ENCODE measurements at regions not wholly inside any gene's neighbourhood (a gene's known extent, or its start where the extent isn't known, plus 50 kb on each side); places are given as distances from the start of the nearest gene placed in this dataset.

DNA sequence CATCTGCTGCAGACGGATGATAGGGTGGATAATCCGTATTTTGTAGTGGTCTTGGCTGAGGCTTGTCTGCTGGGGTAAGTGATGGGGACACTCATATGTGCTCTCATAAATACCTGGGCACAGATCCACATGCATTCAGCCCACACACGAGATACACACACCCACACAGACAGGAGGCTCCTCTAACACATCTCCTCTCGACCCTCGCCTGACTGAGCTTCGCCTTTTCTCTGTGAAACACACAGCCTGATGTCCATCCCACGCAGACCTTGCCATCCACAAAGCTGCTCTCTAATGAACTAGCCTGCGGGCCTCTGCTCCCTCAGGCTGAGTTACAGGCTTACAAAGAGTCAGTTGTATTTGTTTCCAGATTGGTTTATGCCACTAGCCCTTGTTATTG is 96.3 kb upstream of the CSF3R start:
- no peak for DNase-seq (ENCODE audit: low spot score)

DNA sequence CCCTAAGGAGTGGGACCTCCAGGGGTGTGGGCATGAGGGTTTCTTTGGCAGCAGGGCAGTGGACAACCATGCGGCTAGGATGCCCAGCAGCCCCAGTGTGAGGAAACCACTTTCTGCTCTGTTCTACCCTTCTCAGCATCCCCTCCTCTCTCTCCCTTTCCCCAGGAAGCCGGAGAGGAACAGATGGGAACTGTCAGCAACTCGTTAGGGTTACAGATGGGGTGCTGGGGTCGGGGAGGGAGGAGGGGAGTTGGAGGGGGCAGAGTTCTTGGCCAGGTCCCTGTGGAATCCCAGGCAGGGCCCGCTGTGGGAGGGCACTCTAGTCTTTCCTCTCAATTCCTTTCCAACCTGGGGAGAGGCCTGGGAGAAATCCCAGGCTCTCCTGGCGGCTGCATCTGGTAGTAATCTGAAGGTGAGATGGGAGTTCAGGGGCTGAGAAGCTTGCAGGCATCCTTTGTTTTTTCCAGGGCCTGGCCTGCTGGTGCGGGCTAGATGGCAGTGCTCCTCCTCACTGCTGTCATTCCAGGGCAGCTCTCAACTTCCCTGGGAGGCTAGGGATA is 93.9 kb upstream of the CSF3R start:
- no peak for DNase-seq (ENCODE audit: low spot score)

DNA sequence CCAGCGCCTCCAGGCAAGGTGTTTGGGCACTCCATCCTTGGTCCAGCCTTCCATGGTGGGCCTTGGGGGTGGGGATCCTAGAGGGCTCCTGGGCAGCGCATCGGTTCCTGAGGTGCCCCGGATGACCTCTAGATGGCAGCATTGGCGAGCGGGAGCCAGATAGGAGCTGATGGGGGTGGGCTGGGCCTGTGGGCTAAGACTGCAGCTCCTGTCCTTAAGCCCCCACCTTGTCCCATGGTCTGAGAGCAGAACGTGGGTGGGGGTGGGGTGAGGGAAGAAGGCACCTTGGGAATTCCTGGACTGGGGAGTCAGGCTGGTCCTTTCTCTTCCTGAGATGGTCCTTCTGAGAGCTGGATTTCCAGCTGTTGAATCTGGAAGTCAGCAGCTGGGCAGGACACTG is 93.4 kb upstream of the CSF3R start:
- peak; percentile 44 for DNase-seq (ENCODE audit: low spot score)

- DNase-seq (ENCODE audit: low spot score) = no peak
Observed at GRCh38 chr1:36573445-36573844, 90.7 kb upstream of the CSF3R start.

DNA sequence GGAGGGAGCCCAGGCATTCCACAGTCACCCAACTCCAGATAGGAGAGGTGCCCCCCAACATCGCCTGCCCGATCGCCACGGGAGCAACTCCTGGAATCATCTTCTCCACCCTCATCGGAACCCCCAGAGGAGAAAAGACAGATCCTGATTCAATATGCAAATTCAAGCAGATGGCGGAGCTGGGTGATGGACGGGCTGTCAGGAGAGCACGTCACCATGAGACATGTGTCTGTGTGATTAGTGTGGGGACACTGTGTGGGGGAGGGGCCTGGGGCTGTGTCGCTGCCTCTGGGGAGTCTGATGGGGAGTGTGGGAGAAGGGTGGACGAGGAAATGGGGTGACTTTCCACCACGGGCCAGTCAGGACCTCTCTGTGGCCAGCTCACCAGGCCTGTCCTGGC is 90.2 kb upstream of the CSF3R start:
- no peak for DNase-seq (ENCODE audit: low spot score)

GRCh38 chr1:36572142-36572715 is 89.5 kb upstream of the CSF3R start:
- no peak for DNase-seq (ENCODE audit: low spot score)

DNA sequence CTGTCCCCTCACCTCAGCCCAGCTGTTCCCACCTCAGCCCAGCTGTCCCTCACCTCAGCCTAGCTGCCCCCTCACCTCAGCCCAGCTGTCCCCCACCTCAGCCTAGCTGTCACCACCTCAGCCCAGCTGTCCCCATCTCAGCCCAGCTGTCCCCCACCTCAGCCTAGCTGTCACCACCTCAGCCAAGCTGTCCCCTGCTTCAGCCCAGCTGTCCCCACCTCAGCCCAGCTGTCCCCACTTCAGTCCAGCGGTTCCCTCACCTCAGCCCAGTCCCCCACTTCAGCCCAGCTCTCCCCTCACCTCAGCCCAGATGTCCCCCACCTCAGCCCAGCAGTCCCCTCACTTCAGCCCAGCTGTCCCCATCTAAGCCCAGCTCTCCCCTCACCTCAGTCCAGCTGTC is 88.4 kb upstream of the CSF3R start:
- no peak for DNase-seq (ENCODE audit: low spot score)

GRCh38 chr1:36570478-36571060 is 87.9 kb upstream of the CSF3R start:
- DNase-seq (ENCODE audit: low spot score) = no peak

DNA sequence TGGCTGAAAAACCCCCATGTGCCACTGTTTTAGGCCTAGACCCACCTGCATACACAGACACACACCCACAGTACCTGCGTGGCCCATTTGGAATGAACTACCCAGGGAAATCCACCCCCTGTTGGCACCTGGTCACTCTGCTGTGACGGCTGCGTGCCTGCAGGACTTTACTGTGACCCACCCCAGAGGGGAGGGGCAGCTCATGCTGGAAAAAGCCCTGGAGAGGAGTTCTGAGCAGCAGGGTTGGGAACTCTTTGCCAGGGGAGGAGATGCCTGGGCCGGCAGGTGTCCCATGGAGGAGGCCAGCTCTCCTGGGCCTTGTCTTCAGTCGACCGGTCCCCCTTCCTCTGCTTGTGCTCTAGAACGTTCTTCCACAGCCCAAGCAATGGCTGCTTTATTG is 87.3 kb upstream of the CSF3R start:
- no peak for DNase-seq (ENCODE audit: low spot score)

DNA sequence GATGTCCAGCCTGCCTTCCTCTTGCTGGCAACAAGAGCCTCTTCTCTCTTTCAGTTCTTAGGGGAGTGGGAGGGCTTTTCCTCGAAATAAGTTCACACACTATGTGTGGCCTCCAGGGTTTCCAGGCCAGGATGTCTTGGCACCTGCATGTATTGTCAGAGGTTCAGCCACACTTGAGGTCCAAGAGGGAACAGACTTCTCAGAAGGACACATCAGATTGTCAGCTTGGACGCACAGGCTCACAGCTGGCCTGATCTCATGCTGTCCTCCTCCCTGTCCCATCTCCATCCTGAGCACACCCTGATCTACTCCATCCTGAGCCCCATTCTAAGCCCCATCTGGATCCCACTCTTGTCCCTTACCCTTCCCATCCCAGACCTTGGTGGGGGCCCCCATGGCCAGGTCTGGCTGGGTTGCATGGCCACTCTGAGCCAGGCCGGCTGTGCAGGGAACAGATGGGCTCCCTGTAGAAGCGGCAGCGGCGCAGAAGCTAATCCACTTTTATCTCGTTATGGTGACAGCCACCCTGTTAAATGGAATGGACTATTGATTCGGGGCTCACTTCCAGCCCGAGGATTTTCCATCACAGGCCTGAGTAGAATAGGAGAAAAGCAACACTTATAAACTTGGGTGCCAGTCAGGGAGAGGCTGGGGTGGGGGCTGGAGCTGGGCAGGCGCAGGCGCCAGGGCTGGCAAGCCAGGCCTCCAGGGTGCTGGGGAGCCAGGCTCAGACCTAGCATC is 85.1 kb upstream of the CSF3R start:
- no peak for DNase-seq (ENCODE audit: low spot score)

DNA sequence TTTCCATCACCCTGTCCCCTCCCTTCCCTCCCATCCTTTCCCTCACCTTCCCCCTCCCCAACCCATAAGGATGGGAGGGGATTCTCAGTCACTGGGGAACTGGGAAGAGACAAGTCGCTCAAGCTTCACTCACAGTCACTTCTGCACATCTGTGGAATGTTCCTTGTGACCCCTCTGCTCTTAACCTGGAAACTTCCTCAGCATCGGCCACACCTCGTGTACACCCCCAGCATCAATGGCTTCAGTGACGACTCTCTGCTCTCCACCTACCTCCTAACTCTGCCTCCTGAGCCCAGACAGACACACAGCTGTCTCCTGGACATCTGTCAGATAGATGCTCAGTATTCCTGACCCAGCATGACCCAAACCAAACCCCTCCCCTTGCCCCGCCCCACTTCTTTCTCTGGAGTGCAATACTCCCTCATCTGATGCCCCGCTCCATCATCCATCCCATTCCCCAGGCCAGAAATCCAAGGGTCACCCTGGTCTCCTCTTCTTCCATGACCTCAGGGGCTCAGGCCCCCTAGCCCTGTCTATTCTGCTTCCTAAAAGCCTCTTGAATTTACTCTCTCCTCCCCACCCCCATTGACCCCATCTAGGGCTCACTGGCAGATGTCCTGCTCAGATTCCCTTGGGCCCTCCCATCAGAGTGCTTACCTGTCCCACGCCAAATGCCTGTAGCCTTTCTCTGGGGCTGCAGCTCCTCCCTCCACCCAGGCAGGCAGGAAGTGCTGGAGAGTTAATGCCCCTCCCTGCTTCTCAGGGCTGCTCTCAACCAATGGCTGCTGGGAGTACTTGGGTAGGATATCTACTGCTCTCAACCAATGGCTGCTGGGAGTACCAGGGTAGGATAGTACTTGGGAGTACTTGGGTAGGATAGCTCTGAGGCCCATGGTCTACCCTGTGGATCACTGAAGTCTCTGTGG is 83.1 kb upstream of the CSF3R start:
- no peak for DNase-seq (ENCODE audit: low spot score)

GRCh38 chr1:36562181-36562685 is 79.5 kb upstream of the CSF3R start:
- no peak for DNase-seq (ENCODE audit: low spot score)

DNA sequence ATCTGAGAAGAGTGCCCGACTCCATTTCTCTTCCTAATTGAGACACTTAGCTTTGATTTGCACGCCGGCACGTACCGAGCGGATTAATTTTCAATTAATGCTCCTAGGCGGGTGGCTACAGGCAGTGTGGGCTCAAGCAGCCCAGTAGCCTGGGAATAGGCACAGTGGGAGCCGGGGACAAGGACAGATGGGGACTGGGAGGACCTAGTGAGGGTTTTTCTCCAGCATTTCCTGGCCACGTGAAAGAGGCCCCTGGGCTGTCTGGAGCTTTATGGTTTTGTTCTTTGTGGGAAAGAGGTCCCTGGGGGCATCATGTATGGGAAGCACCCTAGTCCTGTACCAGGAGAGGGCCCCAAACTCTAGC is 78.6 kb upstream of the CSF3R start:
- no peak for DNase-seq (ENCODE audit: low spot score)

DNA sequence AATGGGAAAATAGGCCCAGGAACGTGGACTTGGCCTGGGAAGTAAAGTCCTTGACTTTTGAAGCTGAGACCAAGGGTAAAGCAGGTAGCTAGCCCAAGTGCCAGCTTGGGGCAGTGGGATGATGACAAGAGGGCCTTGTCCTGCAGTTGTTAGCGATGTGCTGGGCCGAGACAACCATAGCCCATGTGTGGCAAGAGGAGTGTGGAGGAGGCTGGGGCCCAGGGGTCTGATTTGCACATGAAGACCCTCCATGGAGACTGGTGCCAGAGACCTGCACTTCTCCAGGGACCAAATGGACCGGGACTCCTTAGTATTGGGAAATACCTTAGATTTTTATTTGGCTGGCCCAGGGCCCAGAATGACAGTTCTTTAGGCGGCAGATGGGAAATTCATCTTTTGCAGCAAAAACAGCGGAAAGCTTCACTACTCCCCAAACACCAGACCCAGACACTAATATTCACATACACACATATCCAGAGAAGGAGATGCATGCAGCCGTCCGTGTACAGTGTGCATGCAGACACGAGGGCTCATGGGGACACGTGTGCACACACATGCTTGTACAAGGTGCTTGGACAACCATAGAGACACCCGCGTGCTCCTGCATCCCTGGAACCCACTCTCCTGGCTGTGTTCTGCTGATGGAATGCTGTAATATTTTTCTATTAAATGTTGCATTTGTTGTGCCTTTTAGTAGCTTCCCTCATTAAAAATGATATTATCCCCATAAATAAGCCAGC is 78.1 kb upstream of the CSF3R start:
- no peak for DNase-seq (ENCODE audit: low spot score)

DNA sequence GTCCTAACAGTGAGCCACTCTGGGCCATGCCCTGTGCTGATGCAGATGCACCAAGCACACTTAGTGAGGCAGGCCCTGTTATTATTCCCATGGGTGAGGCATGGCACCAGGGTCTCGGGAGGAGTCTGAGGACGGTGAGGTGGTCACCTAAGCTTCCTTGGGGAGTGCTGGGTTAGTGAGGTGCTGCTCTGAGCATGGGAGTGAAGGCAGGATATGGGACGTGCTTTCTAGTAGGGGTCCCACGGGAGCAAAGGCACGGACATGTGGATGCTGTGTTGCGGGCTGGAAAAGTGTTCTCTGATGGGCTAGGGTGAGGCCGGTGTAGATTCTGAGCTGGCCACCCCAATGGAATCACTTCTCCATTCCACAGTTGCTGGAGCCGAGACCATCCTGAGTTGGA is 77.5 kb upstream of the CSF3R start:
- no peak for DNase-seq (ENCODE audit: low spot score)

DNA sequence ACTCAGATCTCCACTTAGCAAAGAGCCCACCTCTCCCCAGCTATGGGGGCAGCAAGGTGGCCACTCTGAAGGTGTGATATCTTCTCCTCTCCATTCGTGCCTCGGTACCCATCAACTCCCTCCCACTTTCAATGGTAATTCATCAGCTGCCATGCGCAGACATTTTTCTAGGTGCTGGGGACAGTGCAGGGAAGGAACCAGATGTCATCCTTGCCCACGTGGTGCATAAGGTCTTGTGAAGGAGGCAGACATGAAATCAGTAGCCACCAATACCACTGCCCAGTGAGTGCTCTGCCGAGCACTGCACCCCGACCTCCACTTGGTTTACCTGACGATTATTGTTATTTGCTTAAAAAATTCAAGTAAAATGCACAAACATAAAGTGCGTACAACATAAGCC is 76.3 kb upstream of the CSF3R start:
- no peak for DNase-seq (ENCODE audit: low spot score)

- DNase-seq (ENCODE audit: low spot score) = no peak
Observed at GRCh38 chr1:36557041-36558000, 74.6 kb upstream of the CSF3R start.

- DNase-seq (ENCODE audit: low spot score) = no peak
Observed at GRCh38 chr1:36555041-36555440, 72.3 kb upstream of the CSF3R start.

- DNase-seq (ENCODE audit: low spot score) = no peak
Observed at GRCh38 chr1:36554323-36554628, 71.6 kb upstream of the CSF3R start.

DNA sequence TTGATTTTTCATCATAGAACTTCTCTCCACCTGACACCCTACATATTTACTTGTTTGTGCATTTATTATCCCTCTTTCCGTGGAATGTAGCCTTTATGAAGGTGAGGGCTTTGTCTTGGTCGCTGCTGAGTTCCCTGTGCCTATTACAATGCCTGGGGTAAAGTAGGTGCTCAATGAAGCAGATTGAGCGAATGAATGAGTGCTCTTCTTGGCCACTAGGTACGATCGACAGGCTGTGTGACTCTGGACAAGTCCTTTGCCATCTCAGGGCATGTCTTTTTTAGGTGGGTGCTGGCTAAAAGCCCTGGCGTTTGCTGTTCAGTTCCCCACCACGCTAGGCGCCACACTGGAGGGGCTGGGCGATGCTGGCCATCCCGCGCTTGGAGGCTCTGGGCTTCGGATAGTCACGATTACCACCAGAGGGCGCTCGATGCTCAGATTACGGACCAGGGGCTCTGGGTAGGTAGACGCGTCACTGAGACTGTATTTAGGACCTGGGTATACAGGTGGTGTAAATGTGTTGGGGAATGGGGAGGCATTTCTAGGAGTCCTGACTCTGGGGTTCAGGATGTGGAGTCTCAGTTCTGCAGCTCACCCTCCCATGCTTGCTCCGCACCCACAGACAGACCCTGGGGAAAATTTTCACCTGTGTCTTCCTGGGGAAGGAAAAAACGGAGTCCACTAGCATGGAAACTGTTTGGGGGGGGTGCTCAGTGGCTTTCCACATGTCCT is 71.0 kb upstream of the CSF3R start:
- DNase-seq (ENCODE audit: low spot score) = peak; percentile 60
